ENCODE measurements at regions not wholly inside any gene's neighbourhood (a gene's known extent, or its start where the extent isn't known, plus 50 kb on each side); places are given as distances from the start of the nearest gene placed in this dataset.

DNA sequence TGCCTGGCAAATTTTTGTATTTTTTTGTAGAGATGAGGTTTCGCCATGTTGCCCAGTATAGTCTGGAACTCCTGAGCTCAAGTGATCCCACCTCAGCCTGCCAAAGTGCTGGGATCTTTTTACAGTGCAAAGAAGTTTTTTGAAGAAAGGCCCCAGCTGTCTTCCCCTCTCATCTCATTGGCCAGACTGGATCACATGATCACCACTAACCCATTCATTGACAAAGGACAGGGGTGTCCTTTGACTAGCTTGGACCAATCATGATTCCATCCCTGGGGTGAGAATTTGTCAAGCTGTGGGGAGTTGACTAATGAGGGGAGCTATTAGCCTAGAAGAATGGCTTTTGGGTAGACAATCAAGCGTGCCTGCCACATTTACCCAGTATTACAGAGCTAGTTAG lies 232.9 kb upstream of the TANK start:
- TF ChIP-seq, protein P1, sequence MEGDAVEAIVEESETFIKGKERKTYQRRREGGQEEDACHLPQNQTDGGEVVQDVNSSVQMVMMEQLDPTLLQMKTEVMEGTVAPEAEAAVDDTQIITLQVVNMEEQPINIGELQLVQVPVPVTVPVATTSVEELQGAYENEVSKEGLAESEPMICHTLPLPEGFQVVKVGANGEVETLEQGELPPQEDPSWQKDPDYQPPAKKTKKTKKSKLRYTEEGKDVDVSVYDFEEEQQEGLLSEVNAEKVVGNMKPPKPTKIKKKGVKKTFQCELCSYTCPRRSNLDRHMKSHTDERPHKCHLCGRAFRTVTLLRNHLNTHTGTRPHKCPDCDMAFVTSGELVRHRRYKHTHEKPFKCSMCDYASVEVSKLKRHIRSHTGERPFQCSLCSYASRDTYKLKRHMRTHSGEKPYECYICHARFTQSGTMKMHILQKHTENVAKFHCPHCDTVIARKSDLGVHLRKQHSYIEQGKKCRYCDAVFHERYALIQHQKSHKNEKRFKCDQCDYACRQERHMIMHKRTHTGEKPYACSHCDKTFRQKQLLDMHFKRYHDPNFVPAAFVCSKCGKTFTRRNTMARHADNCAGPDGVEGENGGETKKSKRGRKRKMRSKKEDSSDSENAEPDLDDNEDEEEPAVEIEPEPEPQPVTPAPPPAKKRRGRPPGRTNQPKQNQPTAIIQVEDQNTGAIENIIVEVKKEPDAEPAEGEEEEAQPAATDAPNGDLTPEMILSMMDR (IDR thresholded peaks at IDR 0.05; ENCODE audit: insufficient read depth, low read depth, low read length), result no peak
- TF ChIP-seq EZH2 (IDR thresholded peaks at IDR 0.05; ENCODE audit: insufficient read depth, low read length), result no peak

Data from astrocyte (in vitro differentiated cells and primary cell).